GM19452 (cell line): ENCODE measurements at regions not wholly inside any gene's neighbourhood (a gene's known extent, or its start where the extent isn't known, plus 50 kb on each side); places are given as distances from the start of the nearest gene placed in this dataset.
A peak's percentile ranks its signal among the peaks of the same experiment; 100 is the strongest.
"Not testable (repeated sequence)": the region's sequence is repeated elsewhere in the genome, so short reads cannot be mapped to it uniquely, and the experiment has no call there.

Experiments
- ATAC-seq: cut with Tn5 transposase; IDR thresholded peaks from one replicate; pipeline ENCODE4 v1.9.1; 2021; ENCODE audit not compliant: unreplicated experiment

GRCh38 chr1:148432318-148432717, 50.8 kb downstream of the PPIAL4G start:
- not testable (repeated sequence) for ATAC-seq

DNA sequence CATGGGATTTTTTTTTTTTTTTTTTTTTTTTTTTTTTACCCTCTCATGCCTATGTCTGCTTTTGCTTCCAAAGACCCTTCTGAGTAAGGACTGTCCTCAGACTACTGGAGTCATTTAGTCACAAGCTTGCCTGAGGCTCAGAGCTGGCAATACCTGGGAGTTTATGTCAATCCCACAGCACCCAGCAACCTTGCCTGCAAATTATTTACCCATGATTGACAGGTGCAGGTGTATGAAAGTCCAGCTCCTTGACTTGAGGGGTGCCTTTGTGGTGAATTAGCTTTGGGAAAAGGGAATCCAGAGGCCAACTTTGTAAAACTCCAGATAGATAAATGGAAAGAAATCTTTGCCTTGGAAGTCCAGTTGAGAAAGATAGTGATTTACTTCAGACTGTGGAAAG, 53.2 kb downstream of the PPIAL4G start:
- ATAC-seq, result not testable (repeated sequence)

DNA sequence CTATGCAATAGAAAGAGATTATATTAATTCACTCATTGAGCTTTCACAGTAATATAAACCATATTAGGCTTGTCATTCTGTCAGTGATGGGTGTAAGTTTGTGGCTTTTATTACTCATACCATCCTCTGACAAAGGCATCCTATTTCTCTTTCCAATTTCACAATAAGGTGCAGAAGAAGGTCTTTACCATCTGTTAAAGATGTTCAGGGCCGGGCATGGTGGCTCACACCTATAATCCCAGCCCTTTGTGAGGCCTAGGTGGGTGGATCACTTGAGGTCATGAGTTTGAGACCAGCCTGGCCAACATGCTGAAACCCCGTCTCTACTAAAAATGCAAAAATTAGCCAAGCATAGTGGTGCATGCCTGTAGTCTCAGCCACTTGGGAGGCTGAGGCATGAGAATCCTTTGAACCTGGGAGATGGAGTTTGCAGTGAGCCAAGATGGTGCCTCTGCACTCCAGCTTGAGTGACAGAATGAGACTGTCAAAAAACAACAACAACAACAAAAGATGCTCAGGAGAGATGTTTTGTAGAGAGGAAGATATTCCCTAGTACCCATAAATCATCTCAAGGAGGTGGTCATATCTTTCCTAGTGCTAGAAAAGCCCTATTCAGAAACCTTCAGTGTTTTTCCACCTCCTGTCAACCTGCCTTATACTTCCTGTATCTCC, 56.0 kb downstream of the PPIAL4G start:
- not testable (repeated sequence) for ATAC-seq

DNA sequence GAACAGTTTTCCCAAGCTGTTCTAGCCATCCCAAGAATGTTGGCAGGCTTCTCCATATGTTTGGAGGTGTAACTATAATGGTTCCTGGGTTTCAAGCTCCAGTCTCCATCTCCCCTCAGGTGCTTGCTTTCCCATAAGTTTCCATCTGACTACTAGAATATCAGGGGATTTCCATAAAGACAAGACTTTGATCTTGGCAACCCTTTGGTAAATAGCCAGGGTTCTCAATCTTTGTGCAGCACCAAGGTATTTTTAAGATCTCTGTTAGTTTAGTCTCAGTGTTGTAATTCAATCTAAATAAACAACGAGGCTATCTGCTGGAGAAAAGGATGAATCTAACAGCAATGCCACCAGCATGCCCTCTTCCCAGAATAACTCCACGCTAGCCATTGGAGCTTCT, 56.7 kb downstream of the PPIAL4G start:
- not testable (repeated sequence) for ATAC-seq

DNA sequence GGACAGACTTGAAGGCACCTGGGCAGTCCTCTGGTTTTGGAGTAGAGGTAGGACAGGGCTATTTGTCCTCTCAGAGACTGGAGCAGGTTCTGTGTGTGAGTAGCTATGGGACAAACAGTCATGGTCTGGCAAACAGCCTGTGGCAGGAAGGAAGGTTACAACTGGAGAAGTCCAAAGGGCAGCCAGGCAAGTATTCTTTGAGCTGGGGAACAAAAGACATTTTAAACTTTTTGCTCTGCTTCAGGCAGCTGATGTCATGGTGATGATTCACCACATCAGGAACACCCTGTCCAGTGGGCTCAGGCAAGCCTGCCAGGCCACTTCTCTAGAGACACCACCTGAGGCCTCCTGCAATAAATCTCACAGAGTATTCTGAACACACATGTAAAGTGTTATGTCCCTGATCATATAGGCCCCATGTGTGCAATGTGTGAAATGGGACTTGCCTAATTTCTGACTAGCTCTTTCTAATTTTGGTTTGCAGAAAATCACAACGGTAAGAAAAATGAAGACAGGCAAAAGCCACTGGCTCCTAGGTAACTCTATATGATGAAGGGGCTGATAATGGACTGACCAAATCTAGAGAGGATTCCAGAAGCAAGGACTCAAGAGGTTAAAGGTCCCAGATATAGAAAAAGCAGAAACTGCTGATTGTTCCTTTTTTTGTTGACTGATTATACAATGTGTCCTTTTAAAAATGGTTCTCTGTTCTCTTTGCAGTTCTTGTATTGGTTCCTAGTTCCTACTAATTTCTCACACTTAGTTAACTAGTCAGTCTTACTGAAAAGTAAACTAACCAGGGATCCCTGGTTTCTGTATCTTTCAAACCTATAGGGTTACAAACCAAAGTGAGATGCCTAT, 58.7 kb downstream of the PPIAL4G start:
- not testable (repeated sequence) for ATAC-seq

GRCh38 chr1:148422921-148423320, 60.2 kb downstream of the PPIAL4G start:
- not testable (repeated sequence) for ATAC-seq

- ATAC-seq, result not testable (repeated sequence)
Observed at GRCh38 chr1:148417241-148417640, 65.9 kb downstream of the PPIAL4G start.

DNA sequence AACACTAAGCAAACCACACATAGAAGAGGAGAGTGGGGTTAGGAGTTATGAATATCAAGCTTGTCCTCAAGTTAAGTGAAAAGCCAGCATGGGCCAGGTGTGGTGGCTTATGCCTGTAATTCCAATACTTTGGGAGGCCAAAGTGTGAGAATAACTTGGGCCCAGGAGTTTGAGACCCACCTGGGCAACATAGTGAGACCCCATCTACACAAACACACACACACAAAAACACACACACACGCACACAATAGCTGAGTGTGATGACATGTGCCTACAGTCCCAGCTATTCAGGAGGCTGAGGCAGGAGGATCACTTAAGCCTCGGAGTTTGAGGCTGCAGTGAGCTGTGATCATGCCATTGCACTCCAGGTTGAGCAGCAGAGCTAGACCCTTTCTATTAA, 69.7 kb downstream of the PPIAL4G start:
- not testable (repeated sequence) for ATAC-seq

DNA sequence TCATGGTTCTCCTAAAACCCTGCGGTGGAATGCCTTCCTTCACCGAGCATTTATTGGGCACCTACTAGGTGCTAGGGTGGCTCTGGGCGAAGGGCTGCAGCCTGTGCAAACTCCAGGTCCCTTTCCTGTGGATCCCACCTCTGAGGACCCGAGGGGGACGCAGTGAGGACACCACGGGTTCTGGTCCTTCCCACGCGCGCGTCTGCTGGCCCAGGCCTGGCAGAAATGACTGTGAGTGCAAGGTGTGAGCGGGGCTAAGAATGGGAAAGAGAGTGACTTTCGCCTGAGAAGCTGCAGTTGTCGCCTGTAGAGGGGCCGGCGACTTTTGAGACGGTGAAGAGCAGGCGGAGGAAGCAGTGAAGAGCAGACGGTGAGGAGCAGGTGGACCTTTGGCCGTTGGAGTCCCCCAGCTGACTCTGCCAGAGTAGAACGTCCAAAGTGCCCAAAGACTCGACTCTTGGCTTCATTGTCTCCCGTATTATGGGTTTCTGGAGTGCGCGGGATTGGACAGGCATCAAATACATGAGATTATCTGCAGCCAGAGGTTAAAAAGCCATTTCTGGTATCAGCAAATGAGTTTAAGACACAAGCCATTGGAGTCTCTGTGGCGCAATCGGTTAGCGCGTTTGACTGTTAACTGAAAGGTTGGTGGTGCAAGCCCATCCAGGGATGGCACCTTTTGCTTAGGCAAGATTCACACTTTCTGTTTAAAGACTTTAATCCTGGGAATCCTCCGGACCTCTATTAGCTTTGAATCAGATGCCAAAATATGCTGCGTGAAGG, 78.1 kb downstream of the PPIAL4G start:
- not testable (repeated sequence) for ATAC-seq

DNA sequence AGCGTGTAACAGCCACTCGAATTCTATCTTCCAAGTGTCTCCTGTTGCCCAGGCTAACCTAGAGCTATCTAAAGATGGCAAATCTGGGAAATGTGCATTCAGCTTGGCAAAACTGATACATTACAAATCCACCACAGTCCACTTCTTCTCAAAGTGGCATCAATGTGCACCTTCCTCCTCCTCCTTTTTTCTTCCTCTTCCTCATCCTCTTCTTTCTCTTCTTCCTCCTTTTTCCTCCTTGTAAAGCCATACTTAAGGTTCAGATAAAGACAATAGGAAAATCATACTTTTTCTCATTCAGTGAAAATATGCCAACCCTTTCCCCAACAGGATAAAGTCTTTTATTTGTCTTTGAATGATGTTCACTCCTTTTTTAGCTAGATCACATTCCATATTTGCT, 79.2 kb downstream of the PPIAL4G start:
- ATAC-seq, result not testable (repeated sequence)

- ATAC-seq, result peak; percentile 7
Observed at GRCh38 chr1:148403085-148403456, 80.0 kb downstream of the PPIAL4G start.

- peak; percentile 93 for ATAC-seq
Observed at GRCh38 chr1:148402152-148403084, 80.7 kb downstream of the PPIAL4G start.

GRCh38 chr1:148397516-148397915, 85.6 kb downstream of the PPIAL4G start:
- not testable (repeated sequence) for ATAC-seq

DNA sequence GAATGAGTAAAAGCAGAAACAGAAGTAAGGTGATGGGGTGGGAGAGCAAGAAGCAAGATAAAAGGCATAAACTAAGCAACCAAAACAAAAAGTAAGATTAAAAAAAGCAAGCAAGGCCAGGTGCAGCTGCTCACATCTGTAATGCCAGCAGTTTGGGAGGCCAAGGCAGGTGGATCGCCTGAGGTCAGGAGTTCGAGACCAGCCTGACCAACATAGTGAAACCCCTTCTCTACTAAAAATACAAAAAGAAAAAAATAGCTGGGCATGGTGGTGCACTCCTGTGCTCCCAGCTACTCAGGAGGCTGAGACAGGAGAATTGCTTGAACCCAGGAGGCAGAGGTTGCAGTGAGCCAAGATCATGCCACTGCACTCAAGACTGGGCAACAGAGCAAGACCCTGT, 90.6 kb downstream of the PPIAL4G start:
- ATAC-seq, result not testable (repeated sequence)

- not testable (repeated sequence) for ATAC-seq
Observed at GRCh38 chr1:148391323-148391722, 91.8 kb downstream of the PPIAL4G start.

DNA sequence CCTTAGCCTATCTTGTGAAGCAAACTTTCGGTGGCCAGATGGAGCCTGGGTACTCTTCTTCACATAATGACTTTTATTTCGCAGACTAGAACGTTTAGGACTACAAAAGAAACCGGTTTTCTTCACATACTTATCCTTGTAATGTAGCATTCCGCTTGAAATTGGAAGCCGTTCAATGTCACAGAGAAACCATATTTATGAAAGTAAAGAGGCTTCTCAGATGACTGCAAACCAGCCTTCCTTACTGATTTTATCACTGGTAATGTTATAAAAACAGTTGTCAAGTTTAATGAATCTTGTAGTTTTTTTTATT, 94.1 kb downstream of the PPIAL4G start:
- no peak for ATAC-seq

GRCh38 chr1:148388260-148389026, 94.7 kb downstream of the PPIAL4G start:
- no peak for ATAC-seq

GRCh38 chr1:148387949-148388259, 95.2 kb downstream of the PPIAL4G start:
- not testable (repeated sequence) for ATAC-seq

DNA sequence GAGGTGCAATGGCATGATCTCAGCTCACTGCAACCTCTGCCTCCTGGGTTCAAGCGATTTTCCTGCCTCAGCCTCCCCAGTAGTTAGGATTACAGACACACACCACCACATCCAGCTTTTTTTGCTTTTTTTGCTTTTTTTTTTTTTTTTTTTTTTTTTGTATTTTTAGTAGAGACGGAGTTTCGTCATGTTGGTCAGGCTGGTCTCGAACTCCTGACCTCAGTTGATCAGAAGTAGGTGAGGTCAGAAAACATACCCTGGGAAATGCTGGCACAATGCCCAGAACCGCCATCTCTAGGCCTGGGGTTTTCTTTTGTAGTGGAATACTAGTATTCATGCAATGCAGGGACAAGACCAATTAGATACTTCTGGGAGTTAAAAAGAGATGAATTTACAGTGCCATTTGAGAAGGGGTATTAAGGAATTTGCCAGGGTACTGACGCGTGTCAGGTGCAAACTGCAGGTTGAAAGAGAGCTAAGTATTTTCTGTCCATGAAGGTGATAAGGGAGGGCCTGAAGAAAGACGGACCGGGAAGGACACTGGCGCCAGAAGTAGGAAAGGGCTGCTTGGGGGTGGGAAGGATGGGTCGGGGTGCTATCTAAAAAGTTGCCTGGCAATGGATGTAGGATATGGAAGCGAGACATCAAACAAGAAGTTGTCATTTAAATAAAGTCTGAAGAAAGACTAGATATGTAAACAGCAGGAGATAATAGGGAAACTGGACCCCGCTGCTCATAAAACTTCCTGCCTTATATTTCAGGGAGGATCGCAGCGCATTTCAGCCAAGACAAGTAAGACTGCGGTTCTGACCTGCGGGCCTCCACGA, 95.8 kb downstream of the PPIAL4G start:
- not testable (repeated sequence) for ATAC-seq
